Prostate gland (tissue), 2 donors: ENCODE measurements at regions not wholly inside any gene's neighbourhood (a gene's known extent, or its start where the extent isn't known, plus 50 kb on each side); places are given as distances from the start of the nearest gene placed in this dataset.

Source experiments
- DNase-seq: peaks from one replicate; pipeline ENCODE4 v3.0.0-alpha.2; 2019; ENCODE audit warnings: low spot score
- H3K27ac ChIP-seq, 2 donors: fragments of 200-600 bp; sonication (generic); 2 replicates each; pipeline ENCODE4 v1.5.1; 2017 to 2019
- H3K27me3 ChIP-seq: fragments of 200-600 bp; sonication (generic); replicated peaks from 2 replicates; pipeline ENCODE4 v1.5.1; 2019; ENCODE audit not compliant: insufficient read depth
- H3K36me3 ChIP-seq, 2 donors: fragments of 200-600 bp; sonication (generic); 1 replicate in 1 of 2; 2 replicates in 1 of 2; pipeline versions ENCODE4 v1.5.1 to v1.8.1; 2017 to 2019
- H3K4me1 ChIP-seq: fragments of 200-600 bp; sonication (generic); replicated peaks from 2 replicates; pipeline ENCODE4 v1.5.1; 2019
- H3K4me3 ChIP-seq, 2 donors: fragments of 200-600 bp; sonication (generic); 2 replicates each; pipeline ENCODE4 v1.5.1; 2017 to 2019
- H3K9me3 ChIP-seq: fragments of 200-600 bp; sonication (generic); 2 replicates; pipeline ENCODE4 v1.5.1; 2017
- CTCF ChIP-seq, 4 experiments: fragments of 200-600 bp in 2 of 4; fragments of 450-650 bp in 2 of 4; sonication (generic) in 2 of 4; IDR thresholded peaks; 1 replicate in 3 of 4; 2 replicates in 1 of 4; pipeline ENCODE4 v1.5.1; 2016 to 2019; ENCODE audit warnings: antibody characterized with exemption in 4 of 4, mild to moderate bottlenecking in 2 of 4, moderate library complexity in 2 of 4
- POLR2A ChIP-seq: fragments of 450-650 bp; IDR thresholded peaks from one replicate; pipeline ENCODE4 v1.6.1; 2016; ENCODE audit warnings: antibody characterized with exemption, mild to moderate bottlenecking
- POLR2AphosphoS5 ChIP-seq: sonication (generic); formaldehyde crosslinking; IDR thresholded peaks from one replicate; pipeline ENCODE4 v1.6.1; 2017; ENCODE audit warnings: antibody characterized with exemption
- WGBS: methylation state at CpG from one replicate; pipeline ENCODE4 v1.1.5; 2018; 5-methylcytosine and 5-hydroxymethylcytosine counted together
- intact Hi-C: fragments of 100-400 bp; cut with DNase I; formaldehyde crosslinking; loops from one replicate; pipeline ENCODE4 v1.14.2; 2022

GRCh38 chr1:242870966-242871365 lies 346.5 kb upstream of the PLD5 start:
- no peaks in the 10 kb centered on the region for H3K4me1 ChIP-seq
- no peak for TF ChIP-seq POLR2AphosphoS5
- no peak for TF ChIP-seq POLR2A
- no peak for TF ChIP-seq CTCF (IDR thresholded peaks at IDR 0.05)
- H3K27me3 ChIP-seq = no peaks in the 10 kb centered on the region
- H3K27ac ChIP-seq = no peak overlapping the region
- intact Hi-C loops = no loop called here
- no peak overlapping the region for H3K4me3 ChIP-seq
- no peak for DNase-seq
- no peaks in the 10 kb centered on the region for H3K9me3 ChIP-seq
- H3K36me3 ChIP-seq = no peaks in the 10 kb centered on the region

GRCh38 chr1:242856289-242856688 lies 331.8 kb upstream of the PLD5 start:
- 54% methylated on average over 4 of the region's 4 CpGs for WGBS
- Histone ChIP-seq H3K27ac (no peak overlapping the region), H3K4me3 (no peak overlapping the region), H3K36me3 (no peaks in the 10 kb centered on the region), H3K9me3 (no peaks in the 10 kb centered on the region), H3K27me3 (no peaks in the 10 kb centered on the region), H3K4me1 (no peaks in the 10 kb centered on the region)
- DNase-seq = no peak
- TF ChIP-seq POLR2A = no peak
- TF ChIP-seq CTCF (IDR thresholded peaks at IDR 0.05) = no peak
- TF ChIP-seq POLR2AphosphoS5 = no peak
- intact Hi-C loops = no loop called here

- Histone ChIP-seq H3K27ac (no peak overlapping the region), H3K27me3 (no peaks in the 10 kb centered on the region), H3K4me1 (no peaks in the 10 kb centered on the region), H3K9me3 (no peaks in the 10 kb centered on the region), H3K4me3 (no peak overlapping the region), H3K36me3 (no peaks in the 10 kb centered on the region)
- 53% methylated on average over 3 of the region's 3 CpGs for WGBS
- intact Hi-C loops = no loop called here
- TF ChIP-seq POLR2A (no peak), CTCF (IDR thresholded peaks at IDR 0.05) (no peak), POLR2AphosphoS5 (no peak)
- no peak for DNase-seq
Observed at GRCh38 chr1:242854466-242854865, 330.0 kb upstream of the PLD5 start.

GRCh38 chr1:242847390-242847993 lies 323.0 kb upstream of the PLD5 start:
- Histone ChIP-seq H3K4me3 (no peak overlapping the region), H3K9me3 (no peaks in the 10 kb centered on the region), H3K4me1 (no peaks in the 10 kb centered on the region), H3K36me3 (no peaks in the 10 kb centered on the region), H3K27ac (no peak overlapping the region), H3K27me3 (no peaks in the 10 kb centered on the region)
- no peak for DNase-seq
- TF ChIP-seq POLR2A = no peak
- no peak for TF ChIP-seq POLR2AphosphoS5
- no peak for TF ChIP-seq CTCF (IDR thresholded peaks at IDR 0.05)
- intact Hi-C loops = no loop called here
- WGBS = 26% methylated on average over 3 of the region's 3 CpGs

GRCh38 chr1:242842094-242842493 lies 317.6 kb upstream of the PLD5 start:
- no peaks in the 10 kb centered on the region for H3K36me3 ChIP-seq
- DNase-seq = no peak
- 0% methylated on average over 1 of the region's 1 CpG for WGBS
- no peak overlapping the region for H3K4me3 ChIP-seq
- TF ChIP-seq POLR2A (no peak), CTCF (IDR thresholded peaks at IDR 0.05) (no peak), POLR2AphosphoS5 (no peak)
- intact Hi-C loops = no loop called here
- no peaks in the 10 kb centered on the region for H3K4me1 ChIP-seq
- H3K27me3 ChIP-seq = no peaks in the 10 kb centered on the region
- H3K27ac ChIP-seq = no peak overlapping the region
- H3K9me3 ChIP-seq = no peaks in the 10 kb centered on the region
